ENCODE measurements at regions not wholly inside any gene's neighbourhood (a gene's known extent, or its start where the extent isn't known, plus 50 kb on each side); places are given as distances from the start of the nearest gene placed in this dataset.

GRCh38 chr18:27652480-27653121 lies 467.5 kb upstream of the CHST9 start (continued):
- TF ChIP-seq REST (IDR thresholded peaks at IDR 0.05; ENCODE audit: low read depth), result no peak
- no peak for TF ChIP-seq SRF (IDR thresholded peaks at IDR 0.05; ENCODE audit: low read depth)
- no peak for TF ChIP-seq POLR2AphosphoS5 (IDR thresholded peaks at IDR 0.05; ENCODE audit: low read depth, low read length)

- Histone ChIP-seq H3K9ac (ENCODE audit: low read length) (no peak overlapping the region), H3K4me2 (ENCODE audit: low read length) (no peak overlapping the region)
- CTCF ChIA-PET, result no interaction called here
Measured at GRCh38 chr18:27649621-27650020, 464.5 kb upstream of the CHST9 start.

More at GRCh38 chr18:27649621-27650020, 464.5 kb upstream of the CHST9 start:
- Histone ChIP-seq H3K4me1 (ENCODE audit: control insufficient read depth in 1 of 2, insufficient read depth in 2 of 2, low read length in 2 of 2) (no peaks in the 10 kb centered on the region), H4K20me1 (ENCODE audit: insufficient read depth) (no peaks in the 10 kb centered on the region), H3K79me2 (ENCODE audit: insufficient read depth, low read length) (no peaks in the 10 kb centered on the region), H3K9me3 (ENCODE audit: control insufficient read depth in 1 of 2, insufficient read depth in 1 of 2, low read depth in 1 of 2, low read length in 2 of 2) (no peaks in the 10 kb centered on the region), H2AFZ (ENCODE audit: low read depth, low read length, poor library complexity, severe bottlenecking) (no peak overlapping the region), H3K4me3 (replicated peaks in 1 of 2; ENCODE audit: low read depth in 1 of 2, low read length in 2 of 2) (no peak overlapping the region), H3K9me2 (ENCODE audit: insufficient read depth) (no peaks in the 10 kb centered on the region), H3K27ac (ENCODE audit: low read depth, low read length) (no peak overlapping the region), H3K36me3 (ENCODE audit: control insufficient read depth in 1 of 2, insufficient read depth in 2 of 2, low read length in 2 of 2) (no peaks in the 10 kb centered on the region), H3K27me3 (ENCODE audit: insufficient read depth, low read length) (no peaks in the 10 kb centered on the region)
- BruUV-seq (replicated peaks), result no TSS peak
- TF ChIP-seq POLR2AphosphoS5 (IDR thresholded peaks at IDR 0.05; ENCODE audit: low read depth, low read length), result no peak
- TF ChIP-seq ATF3 (IDR thresholded peaks at IDR 0.05), result no peak
- no peak for TF ChIP-seq POLR2A (IDR thresholded peaks at IDR 0.05; ENCODE audit: borderline replicate concordance, extremely low read depth, insufficient read depth, insufficient read length)
- no peak for TF ChIP-seq EZH2phosphoT487 (IDR thresholded peaks at IDR 0.05; ENCODE audit: borderline replicate concordance)
- TF ChIP-seq ZFX (IDR thresholded peaks at IDR 0.05), result no peak
- no peak for TF ChIP-seq ZBTB33 (IDR thresholded peaks at IDR 0.05; ENCODE audit: extremely low read depth, insufficient replicate concordance, low read length)
- TF ChIP-seq SP1 (IDR thresholded peaks at IDR 0.05; ENCODE audit: low read depth), result no peak
- no peak for ATAC-seq
- ChIA-PET RAD21 (ENCODE audit: low non-redundant PET in 1 of 2, low total read pairs in 2 of 2, uncharacterized antibody in 2 of 2, unreplicated experiment in 2 of 2) (no interaction called here), POLR2A (no interaction called here)
- DNase-seq (ENCODE audit: low read depth, low spot score), result no peak
- intact Hi-C loops (cut with micrococcal nuclease), result no loop called here

All from HCT116 (cell line).